HUES48 (cell line): ENCODE measurements at regions not wholly inside any gene's neighbourhood (a gene's known extent, or its start where the extent isn't known, plus 50 kb on each side); places are given as distances from the start of the nearest gene placed in this dataset.
"Not testable (repeated sequence)": the region's sequence is repeated elsewhere in the genome, so short reads cannot be mapped to it uniquely, and the experiment has no call there.

ENCODE experiments used
- H3K27ac ChIP-seq: one replicate; pipeline ENCODE4 v1.7.0; 2013; ENCODE audit warnings: low read depth, low read length, inconsistent platforms
- H3K27me3 ChIP-seq: 2 replicates; pipeline ENCODE4 v1.6.1; 2013; ENCODE audit warnings: mild to moderate bottlenecking, low read length; ENCODE audit not compliant: control insufficient read depth, insufficient read depth
- H3K36me3 ChIP-seq: 2 replicates; pipeline ENCODE4 v1.6.1; 2013; ENCODE audit warnings: low read length; ENCODE audit not compliant: control insufficient read depth, insufficient read depth
- H3K4me1 ChIP-seq: 2 replicates; pipeline ENCODE4 v1.6.1; 2013; ENCODE audit warnings: mild to moderate bottlenecking, low read length; ENCODE audit not compliant: control insufficient read depth, insufficient read depth
- H3K4me3 ChIP-seq: 2 replicates; pipeline ENCODE4 v1.5.1; 2013; ENCODE audit warnings: mild to moderate bottlenecking, low read depth, low read length
- H3K9ac ChIP-seq: 2 replicates; pipeline ENCODE4 v1.6.1; 2013; ENCODE audit warnings: mild to moderate bottlenecking, low read depth, low read length, moderate library complexity
- H3K9me3 ChIP-seq: 2 replicates; pipeline ENCODE4 v1.6.1; 2013; ENCODE audit warnings: low read length; ENCODE audit not compliant: control insufficient read depth, insufficient read depth

DNA sequence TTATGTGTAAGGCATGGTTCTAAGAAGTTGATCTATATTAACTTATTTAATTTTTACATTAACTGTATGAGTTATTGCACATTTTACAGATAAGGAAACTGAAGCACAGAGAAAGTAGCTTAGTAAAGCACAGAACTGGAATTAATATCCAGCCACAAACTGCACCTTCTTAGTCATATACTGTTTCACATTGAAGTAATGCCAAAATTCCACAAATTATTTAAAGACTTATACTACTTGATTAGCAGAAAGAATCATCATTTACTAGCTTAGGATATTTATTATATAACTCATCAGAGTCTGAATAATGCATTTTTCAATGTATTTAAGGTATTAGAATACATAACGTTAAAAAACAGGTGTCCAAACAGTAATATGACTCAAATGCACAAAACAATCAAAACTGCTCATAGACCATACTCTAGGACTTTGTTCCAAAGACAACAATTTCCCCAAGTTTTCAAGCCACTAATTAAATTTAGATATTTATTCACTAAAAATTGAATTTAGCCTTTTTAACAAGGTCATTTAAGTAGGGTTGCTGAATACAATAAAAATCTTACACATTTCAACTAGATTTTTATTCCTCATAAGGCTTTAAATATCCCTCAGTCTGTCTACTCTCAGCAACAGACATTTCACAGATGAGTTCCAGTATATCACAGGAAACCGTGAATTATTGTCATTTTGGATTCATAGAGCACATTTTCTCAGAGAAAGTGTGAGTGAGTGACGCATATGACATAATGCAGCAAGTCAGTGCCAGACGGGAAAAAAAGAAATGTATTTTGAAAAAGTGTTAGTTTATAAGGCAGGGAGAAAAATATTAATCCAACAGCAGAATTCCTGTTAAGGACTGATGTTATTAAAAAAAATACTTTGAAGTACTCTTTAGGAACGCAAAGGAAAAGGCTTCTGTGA is 782.5 kb downstream of the TMTC2 start:
- no peak overlapping the region for H3K27ac ChIP-seq
- no peaks in the 10 kb centered on the region for H3K36me3 ChIP-seq
- no peaks in the 10 kb centered on the region for H3K27me3 ChIP-seq
- peaks cover 14% of the 10 kb centered on the region; the same call in 1 of the 2 replicates for H3K4me1 ChIP-seq
- H3K9me3 ChIP-seq = no peaks in the 10 kb centered on the region
- H3K9ac ChIP-seq = no peak overlapping the region
- H3K4me3 ChIP-seq = no peak overlapping the region

DNA sequence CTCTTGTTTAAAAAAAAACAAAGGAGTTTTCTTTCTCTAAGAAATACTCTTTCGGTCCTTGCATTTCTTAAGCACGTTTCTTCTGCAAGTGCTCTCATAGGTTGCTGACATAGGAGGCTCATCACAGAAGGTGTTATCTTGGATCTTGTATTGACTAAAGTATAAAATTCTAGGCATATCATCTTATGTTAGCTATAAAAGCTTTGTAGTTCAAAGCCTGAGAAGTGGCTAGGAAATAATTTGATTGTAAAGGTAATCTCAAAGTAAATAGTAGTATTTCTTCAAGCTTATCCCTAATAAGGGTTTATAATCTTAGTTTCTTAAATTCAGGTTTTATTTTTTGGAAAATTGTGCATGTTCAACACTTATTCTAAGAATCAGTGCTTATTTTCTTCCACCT is 778.9 kb downstream of the TMTC2 start:
- Histone ChIP-seq H3K36me3 (no peaks in the 10 kb centered on the region), H3K4me1 (peaks cover 14% of the 10 kb centered on the region; the same call in 1 of the 2 replicates), H3K27ac (no peak overlapping the region), H3K27me3 (no peaks in the 10 kb centered on the region), H3K9ac (no peak overlapping the region), H3K9me3 (no peaks in the 10 kb centered on the region), H3K4me3 (no peak overlapping the region)

GRCh38 chr12:83462419-83462818 is 775.7 kb downstream of the TMTC2 start:
- H3K27ac ChIP-seq = no peak overlapping the region
- H3K27me3 ChIP-seq = no peaks in the 10 kb centered on the region
- no peak overlapping the region for H3K4me3 ChIP-seq
- H3K9me3 ChIP-seq = no peaks in the 10 kb centered on the region
- no peaks in the 10 kb centered on the region for H3K36me3 ChIP-seq
- H3K9ac ChIP-seq = no peak overlapping the region
- H3K4me1 ChIP-seq = peaks cover 7% of the 10 kb centered on the region; the same call in 1 of the 2 replicates

DNA sequence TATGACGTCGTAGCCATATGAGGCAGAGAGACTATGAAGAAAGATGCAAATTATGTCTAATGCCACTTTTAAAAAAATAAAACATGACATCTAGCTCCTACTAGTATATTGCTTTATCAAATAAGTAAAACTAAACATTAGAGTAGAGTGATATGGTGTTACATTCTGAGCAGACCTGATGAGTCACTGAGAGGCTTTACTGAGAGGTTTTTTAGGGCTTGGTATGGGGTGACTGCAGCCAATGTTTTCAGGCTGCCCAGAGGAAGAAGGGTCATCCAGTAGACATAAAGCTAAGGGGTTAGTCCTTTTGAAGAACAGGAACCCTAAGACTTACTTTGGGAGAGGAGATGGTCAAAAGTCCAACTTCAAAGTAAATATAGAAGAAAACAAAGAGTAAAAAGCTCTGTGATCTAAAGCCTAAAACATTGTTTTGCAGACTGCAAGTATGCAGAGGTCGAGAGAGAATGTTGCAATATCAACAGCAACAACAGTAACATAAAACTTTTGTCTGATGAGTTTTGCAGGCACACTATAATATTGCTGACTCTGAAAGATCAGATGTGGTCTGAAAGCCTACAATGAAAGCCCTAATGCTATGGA is 774.7 kb downstream of the TMTC2 start:
- Histone ChIP-seq H3K27me3 (no peaks in the 10 kb centered on the region), H3K27ac (no peak overlapping the region), H3K36me3 (no peaks in the 10 kb centered on the region), H3K4me3 (no peak overlapping the region), H3K9me3 (no peaks in the 10 kb centered on the region), H3K4me1 (peaks cover 7% of the 10 kb centered on the region; the same call in 1 of the 2 replicates), H3K9ac (no peak overlapping the region)

DNA sequence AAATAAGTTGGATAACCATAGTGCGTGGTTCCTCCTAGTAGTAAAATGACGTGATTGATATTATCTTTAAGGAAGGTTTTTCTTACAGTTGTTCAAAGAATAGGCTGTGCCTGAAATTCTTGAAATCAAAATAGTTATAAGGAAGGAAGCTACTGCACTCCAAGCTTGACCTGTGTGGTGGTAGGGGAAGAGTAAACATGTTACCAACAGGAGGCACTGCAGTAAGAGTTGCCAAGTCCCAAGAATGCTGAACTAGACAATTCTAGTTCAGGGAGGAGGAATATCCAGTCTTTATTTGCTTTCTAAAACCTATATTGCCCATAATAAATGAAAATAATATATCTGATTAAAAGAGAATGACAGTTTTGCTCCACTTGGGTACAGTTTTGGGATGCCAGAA is 764.5 kb downstream of the TMTC2 start:
- H3K4me1 ChIP-seq = no peaks in the 10 kb centered on the region
- no peaks in the 10 kb centered on the region for H3K9me3 ChIP-seq
- H3K9ac ChIP-seq = no peak overlapping the region
- no peak overlapping the region for H3K4me3 ChIP-seq
- no peak overlapping the region for H3K27ac ChIP-seq
- H3K27me3 ChIP-seq = no peaks in the 10 kb centered on the region
- H3K36me3 ChIP-seq = no peaks in the 10 kb centered on the region

- Histone ChIP-seq H3K36me3 (no peaks in the 10 kb centered on the region), H3K27me3 (no peaks in the 10 kb centered on the region), H3K27ac (no peak overlapping the region), H3K9ac (no peak overlapping the region), H3K9me3 (no peaks in the 10 kb centered on the region), H3K4me3 (no peak overlapping the region), H3K4me1 (no peaks in the 10 kb centered on the region)
Measured at GRCh38 chr12:83434600-83434999, 747.9 kb downstream of the TMTC2 start.

DNA sequence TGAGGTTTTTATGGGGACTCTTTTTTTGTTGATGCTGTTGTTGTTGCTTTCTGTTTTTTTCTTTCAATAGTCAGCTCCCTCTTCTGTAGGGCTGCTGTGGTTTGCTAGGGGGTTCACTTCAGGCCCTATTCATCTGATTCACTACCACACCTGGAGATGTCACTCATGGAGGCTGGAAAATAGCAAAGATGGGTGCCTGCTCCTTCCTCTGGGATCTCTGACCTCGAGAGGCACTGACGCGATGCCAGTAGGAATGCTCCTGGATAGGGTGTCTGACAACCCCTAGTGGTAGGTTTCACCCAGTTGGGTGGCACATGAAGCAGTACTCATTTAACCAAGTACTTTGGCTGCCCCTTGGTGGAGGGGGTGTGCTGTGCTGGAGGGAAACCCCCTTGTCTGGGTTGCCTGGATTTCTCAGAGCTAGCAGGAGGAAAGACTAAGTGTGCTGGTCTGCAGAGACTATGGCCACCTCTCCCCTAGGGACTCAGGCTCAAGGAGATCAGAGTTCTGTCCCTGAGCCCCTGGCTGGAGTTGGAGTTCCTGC is 745.5 kb downstream of the TMTC2 start:
- Histone ChIP-seq H3K9ac (no peak overlapping the region), H3K4me3 (no peak overlapping the region), H3K27ac (no peak overlapping the region), H3K36me3 (no peaks in the 10 kb centered on the region), H3K27me3 (no peaks in the 10 kb centered on the region), H3K9me3 (no peaks in the 10 kb centered on the region), H3K4me1 (no peaks in the 10 kb centered on the region)

GRCh38 chr12:83427586-83428136 is 741.0 kb downstream of the TMTC2 start:
- not testable (repeated sequence) for H3K9me3 ChIP-seq, H3K27ac ChIP-seq, H3K9ac ChIP-seq, H3K27me3 ChIP-seq, H3K4me3 ChIP-seq, H3K4me1 ChIP-seq, H3K36me3 ChIP-seq

DNA sequence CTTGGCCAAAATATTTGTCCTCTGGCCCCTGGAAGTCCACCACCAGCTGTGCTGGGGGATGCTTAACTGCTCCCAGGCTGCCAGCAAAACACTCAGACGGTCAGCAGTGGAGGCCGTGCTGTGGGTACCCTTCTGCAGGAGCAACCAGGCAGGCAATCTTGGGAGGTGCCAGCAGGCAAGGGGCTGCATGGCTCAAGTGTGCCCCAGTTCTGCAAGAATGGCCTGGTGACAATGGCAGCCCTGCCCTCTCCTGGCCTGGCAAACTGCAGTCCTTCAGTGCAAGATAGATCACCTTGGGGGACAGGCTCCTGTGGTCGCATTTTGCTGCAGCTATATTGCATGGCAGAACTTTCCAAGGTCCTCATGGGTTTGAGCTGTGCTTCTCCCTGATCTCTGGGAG is 728.3 kb downstream of the TMTC2 start:
- Histone ChIP-seq H3K4me1 (no peaks in the 10 kb centered on the region), H3K9ac (no peak overlapping the region), H3K9me3 (no peaks in the 10 kb centered on the region; the same call in 1 of the 2 replicates), H3K4me3 (no peak overlapping the region), H3K27me3 (no peaks in the 10 kb centered on the region), H3K27ac (no peak overlapping the region), H3K36me3 (no peaks in the 10 kb centered on the region)

GRCh38 chr12:83408851-83409250 is 722.1 kb downstream of the TMTC2 start:
- Histone ChIP-seq H3K27ac (no peak overlapping the region), H3K9ac (no peak overlapping the region), H3K4me3 (no peak overlapping the region), H3K9me3 (no peaks in the 10 kb centered on the region; the same call in 1 of the 2 replicates), H3K4me1 (no peaks in the 10 kb centered on the region), H3K36me3 (no peaks in the 10 kb centered on the region), H3K27me3 (no peaks in the 10 kb centered on the region)

GRCh38 chr12:83408146-83408545 is 721.4 kb downstream of the TMTC2 start:
- Histone ChIP-seq H3K36me3 (no peaks in the 10 kb centered on the region), H3K4me1 (no peaks in the 10 kb centered on the region), H3K9ac (no peak overlapping the region), H3K27ac (no peak overlapping the region), H3K27me3 (no peaks in the 10 kb centered on the region), H3K9me3 (no peaks in the 10 kb centered on the region; the same call in 1 of the 2 replicates), H3K4me3 (no peak overlapping the region)
